Ishikawa (cell line): ENCODE measurements at regions not wholly inside any gene's neighbourhood (a gene's known extent, or its start where the extent isn't known, plus 50 kb on each side); places are given as distances from the start of the nearest gene placed in this dataset.

Experiments used
- CREB1 ChIP-seq: IDR thresholded peaks from 2 replicates; pipeline ENCODE4 v1.6.1; 2012; ENCODE audit warnings: low read depth
- EGR1 ChIP-seq: IDR thresholded peaks from 2 replicates; pipeline ENCODE4 v1.6.1; 2012
- EP300 ChIP-seq: IDR thresholded peaks from 2 replicates; pipeline ENCODE4 v1.6.1; 2012; ENCODE audit warnings: borderline replicate concordance
- MAX ChIP-seq: IDR thresholded peaks from 2 replicates; pipeline ENCODE4 v1.6.1; 2012
- NFIC ChIP-seq: IDR thresholded peaks from 2 replicates; pipeline ENCODE4 v1.6.1; 2012
- RAD21 ChIP-seq: IDR thresholded peaks from 2 replicates; pipeline ENCODE4 v1.6.1; 2012; ENCODE audit warnings: low read depth
- REST ChIP-seq: IDR thresholded peaks from 2 replicates; pipeline ENCODE4 v1.6.1; 2012; ENCODE audit warnings: low read depth, mild to moderate bottlenecking
- TAF1 ChIP-seq: IDR thresholded peaks from 2 replicates; pipeline ENCODE4 v1.6.1; 2012; ENCODE audit warnings: low read depth, mild to moderate bottlenecking
- TCF12 ChIP-seq: IDR thresholded peaks from 2 replicates; pipeline ENCODE4 v1.6.1; 2012; ENCODE audit warnings: low read depth
- TEAD4 ChIP-seq: IDR thresholded peaks from 2 replicates; pipeline ENCODE4 v1.6.1; 2012
- USF1 ChIP-seq: IDR thresholded peaks from 2 replicates; pipeline ENCODE4 v1.6.1; 2012
- ZBTB7A ChIP-seq: IDR thresholded peaks from 2 replicates; pipeline ENCODE4 v1.6.1; 2012; ENCODE audit warnings: low read depth

- no peak for TF ChIP-seq USF1
- TF ChIP-seq MAX = no peak
- no peak for TF ChIP-seq NFIC
- TF ChIP-seq REST = no peak
- no peak for TF ChIP-seq ZBTB7A
- TF ChIP-seq EP300 = no peak
- no peak for TF ChIP-seq TCF12
- TF ChIP-seq TEAD4 = no peak
- TF ChIP-seq EGR1 = no peak
- no peak for TF ChIP-seq RAD21
- no peak for TF ChIP-seq TAF1
- TF ChIP-seq CREB1 = no peak
Observed at GRCh38 chr12:84413656-84414055, 498.9 kb downstream of the SLC6A15 start.
